Endodermal cell (in vitro differentiated cells): ENCODE measurements at regions not wholly inside any gene's neighbourhood (a gene's known extent, or its start where the extent isn't known, plus 50 kb on each side); places are given as distances from the start of the nearest gene placed in this dataset.

Experiments used
- DNase-seq: peaks from one replicate; pipeline ENCODE4 v3.0.0-alpha.2; 2017
- H3K27ac ChIP-seq: 2 replicates; pipeline ENCODE4 v1.5.1; 2013; ENCODE audit warnings: mild to moderate bottlenecking, low read depth, low read length, moderate library complexity
- H3K27me3 ChIP-seq: 2 replicates; pipeline ENCODE4 v1.6.1; 2013; ENCODE audit warnings: mild to moderate bottlenecking, low read length, moderate library complexity; ENCODE audit not compliant: insufficient read depth, control insufficient read depth, poor library complexity, severe bottlenecking
- H3K36me3 ChIP-seq: 2 replicates; pipeline ENCODE4 v1.7.0; 2013; ENCODE audit warnings: mild to moderate bottlenecking, low read length, moderate library complexity; ENCODE audit not compliant: control insufficient read depth, insufficient read depth
- H3K4me1 ChIP-seq: one replicate; pipeline ENCODE4 v1.7.0; 2013; ENCODE audit warnings: low read length; ENCODE audit not compliant: control insufficient read depth, insufficient read depth
- H3K4me3 ChIP-seq: 2 replicates; pipeline ENCODE4 v1.5.1; 2013; ENCODE audit warnings: mild to moderate bottlenecking, low read length, moderate library complexity
- H3K9ac ChIP-seq: 2 replicates; pipeline ENCODE4 v1.6.1; 2013; ENCODE audit warnings: mild to moderate bottlenecking, low read length, moderate library complexity; ENCODE audit not compliant: poor library complexity, severe bottlenecking; ENCODE audit errors: extremely low read depth
- H3K9me3 ChIP-seq: 2 replicates; pipeline ENCODE4 v1.6.1; 2013; ENCODE audit warnings: mild to moderate bottlenecking, low read length, moderate library complexity; ENCODE audit not compliant: control insufficient read depth
- H3K27ac Mint-ChIP-seq: 2 replicates; pipeline ENCODE4 v1.8.0; 2020; ENCODE audit warnings: mixed read lengths
- H3K27me3 Mint-ChIP-seq: 2 replicates; pipeline ENCODE4 v1.8.0; 2021; ENCODE audit warnings: mild to moderate bottlenecking, mixed read lengths; ENCODE audit not compliant: insufficient read depth
- H3K36me3 Mint-ChIP-seq: 2 replicates; pipeline ENCODE4 v1.8.0; 2020; ENCODE audit warnings: low read depth, mixed read lengths
- H3K4me1 Mint-ChIP-seq: 2 replicates; pipeline ENCODE4 v1.8.0; 2020; ENCODE audit warnings: mixed read lengths
- H3K4me3 Mint-ChIP-seq: 2 replicates; pipeline ENCODE4 v1.8.0; 2020; ENCODE audit warnings: mild to moderate bottlenecking, moderate library complexity, mixed read lengths
- H3K9me3 Mint-ChIP-seq: 2 replicates; pipeline ENCODE4 v1.8.0; 2020; ENCODE audit warnings: mild to moderate bottlenecking, mixed read lengths
- WGBS, 2 experiments: methylation state at CpG; one replicate each; pipeline versions ENCODE4 v1.1.5 to v1.1.7; 2013; ENCODE audit warnings: missing lambda C conversion rate in 2 of 2, mixed read lengths in 1 of 2; ENCODE audit not compliant: insufficient coverage in 1 of 2, insufficient read length in 1 of 2; 5-methylcytosine and 5-hydroxymethylcytosine counted together
- TF ChIP-seq, protein P1 (sequence below): fragments of 200-600 bp; sonication (generic); conservative IDR thresholded peaks from 2 replicates; pipeline ENCODE4 v1.5.0; 2021; ENCODE audit warnings: antibody characterized with exemption, mild to moderate bottlenecking

DNA sequence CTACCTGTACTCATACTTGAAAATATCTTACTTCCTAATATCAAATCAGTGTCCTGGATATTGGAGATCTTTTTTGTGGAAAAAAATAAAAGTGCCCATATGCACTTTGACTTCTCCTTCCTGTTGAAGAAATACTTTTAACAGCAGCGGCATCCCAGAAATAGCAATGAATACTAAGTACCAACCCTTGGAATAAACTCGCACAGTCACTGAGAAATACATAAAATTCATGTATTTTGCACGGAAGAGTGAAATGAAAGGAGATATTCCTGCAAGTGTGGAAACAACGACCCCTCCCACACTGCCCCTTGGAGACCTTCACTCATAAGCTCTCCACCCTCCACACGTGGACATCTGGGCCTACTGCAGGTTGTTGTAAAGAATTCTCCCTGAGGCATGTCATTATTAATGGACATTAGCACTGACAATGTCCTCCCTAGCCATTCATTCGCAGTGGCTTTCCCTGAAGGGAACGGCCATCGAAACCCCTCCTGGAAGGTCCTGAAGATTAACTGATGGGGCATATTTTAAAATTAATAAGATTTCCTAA is 407.6 kb upstream of the PFKP start:
- Histone ChIP-seq H3K27ac (no peak overlapping the region), H3K4me3 (no peak overlapping the region), H3K36me3 (no peaks in the 10 kb centered on the region), H3K9me3 (no peaks in the 10 kb centered on the region), H3K27me3 (no peaks in the 10 kb centered on the region), H3K9ac (no peak overlapping the region), H3K4me1 (no peaks in the 10 kb centered on the region)
- Mint-ChIP-seq H3K4me1 (no peaks in the 10 kb centered on the region), H3K27me3 (no peaks in the 10 kb centered on the region), H3K9me3 (no peaks in the 10 kb centered on the region), H3K36me3 (no peaks in the 10 kb centered on the region), H3K4me3 (no peak overlapping the region), H3K27ac (no peak overlapping the region)
- DNase-seq = no peak
- TF ChIP-seq, protein P1, sequence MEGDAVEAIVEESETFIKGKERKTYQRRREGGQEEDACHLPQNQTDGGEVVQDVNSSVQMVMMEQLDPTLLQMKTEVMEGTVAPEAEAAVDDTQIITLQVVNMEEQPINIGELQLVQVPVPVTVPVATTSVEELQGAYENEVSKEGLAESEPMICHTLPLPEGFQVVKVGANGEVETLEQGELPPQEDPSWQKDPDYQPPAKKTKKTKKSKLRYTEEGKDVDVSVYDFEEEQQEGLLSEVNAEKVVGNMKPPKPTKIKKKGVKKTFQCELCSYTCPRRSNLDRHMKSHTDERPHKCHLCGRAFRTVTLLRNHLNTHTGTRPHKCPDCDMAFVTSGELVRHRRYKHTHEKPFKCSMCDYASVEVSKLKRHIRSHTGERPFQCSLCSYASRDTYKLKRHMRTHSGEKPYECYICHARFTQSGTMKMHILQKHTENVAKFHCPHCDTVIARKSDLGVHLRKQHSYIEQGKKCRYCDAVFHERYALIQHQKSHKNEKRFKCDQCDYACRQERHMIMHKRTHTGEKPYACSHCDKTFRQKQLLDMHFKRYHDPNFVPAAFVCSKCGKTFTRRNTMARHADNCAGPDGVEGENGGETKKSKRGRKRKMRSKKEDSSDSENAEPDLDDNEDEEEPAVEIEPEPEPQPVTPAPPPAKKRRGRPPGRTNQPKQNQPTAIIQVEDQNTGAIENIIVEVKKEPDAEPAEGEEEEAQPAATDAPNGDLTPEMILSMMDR = no peak
- WGBS, 2 experiments = 88 to 100% methylated on average over 2 to 8 of the region's 8 CpGs

GRCh38 chr10:2658780-2659179 is 408.6 kb upstream of the PFKP start:
- H3K27me3 Mint-ChIP-seq = no peaks in the 10 kb centered on the region

GRCh38 chr10:2650328-2650727 is 417.0 kb upstream of the PFKP start:
- Mint-ChIP-seq H3K4me3 (no peak overlapping the region), H3K36me3 (no peaks in the 10 kb centered on the region), H3K9me3 (peaks cover 1% of the 10 kb centered on the region), H3K27me3 (no peaks in the 10 kb centered on the region), H3K27ac (no peak overlapping the region), H3K4me1 (peaks cover 5% of the 10 kb centered on the region)
- H3K4me1 ChIP-seq = no peaks in the 10 kb centered on the region
- no peaks in the 10 kb centered on the region for H3K9me3 ChIP-seq
- H3K4me3 ChIP-seq = no peak overlapping the region
- no peak overlapping the region for H3K27ac ChIP-seq
- no peaks in the 10 kb centered on the region for H3K36me3 ChIP-seq
- TF ChIP-seq, protein P1 = no peak
- DNase-seq = no peak
- 91 to 93% methylated on average over 2 to 4 of the region's 4 CpGs for WGBS, 2 experiments
- H3K9ac ChIP-seq = no peak overlapping the region
- no peaks in the 10 kb centered on the region for H3K27me3 ChIP-seq

More at GRCh38 chr10:2658780-2659179, 408.6 kb upstream of the PFKP start:
- no peaks in the 10 kb centered on the region for H3K36me3 ChIP-seq
- H3K9ac ChIP-seq = no peak overlapping the region
- 89% methylated on average over 4 of the region's 4 CpGs; no CpG with 5 or more reads in 1 of the 2 experiments for WGBS, 2 experiments
- H3K27me3 ChIP-seq = no peaks in the 10 kb centered on the region
- DNase-seq = no peak
- TF ChIP-seq, protein P1 = no peak
- peaks cover 5% of the 10 kb centered on the region for H3K4me1 Mint-ChIP-seq
- no peaks in the 10 kb centered on the region for H3K4me1 ChIP-seq
- H3K4me3 Mint-ChIP-seq = no peak overlapping the region
- no peaks in the 10 kb centered on the region for H3K9me3 Mint-ChIP-seq
- H3K36me3 Mint-ChIP-seq = no peaks in the 10 kb centered on the region
- no peaks in the 10 kb centered on the region for H3K9me3 ChIP-seq
- H3K27ac Mint-ChIP-seq = no peak overlapping the region
- H3K4me3 ChIP-seq = no peak overlapping the region
- H3K27ac ChIP-seq = no peak overlapping the region
